HepG2 (cell line): ENCODE measurements at regions not wholly inside any gene's neighbourhood (a gene's known extent, or its start where the extent isn't known, plus 50 kb on each side); places are given as distances from the start of the nearest gene placed in this dataset.

Experiments used
- ATAC-seq: fragments of 200-7000 bp; cut with Tn5 transposase; 3 replicates; pipeline ENCODE4 v1.9.1; 2020; ENCODE audit warnings: mild to moderate bottlenecking, moderate library complexity
- BruUV-seq: library from RNA; stranded (reverse); fragments of 400-500 nt; replicated peaks from 2 replicates; lab custom pipeline; 2021; lab: Mats Ljungman, UMichigan
- CTCF ChIA-PET: fragments of 300-600 bp; formaldehyde crosslinking; extraction: SDS; loops from one replicate; lab custom pipeline; 2021; ENCODE audit warnings: low total read pairs, inconsistent platforms, low intra/inter-chr PET ratio; lab: Yijun Ruan, JAX
- POLR2A ChIA-PET: fragments of 350-600 bp; sonication (Branson Sonifier 250); formaldehyde crosslinking; loops from one replicate; lab custom pipeline; 2020; ENCODE audit warnings: antibody characterized with exemption, inconsistent platforms; lab: Yijun Ruan, JAX
- DNase-seq: peaks from one replicate; pipeline ENCODE4 v3.0.0-alpha.2; 2015; ENCODE audit warnings: low spot score
- FAIRE-seq: peaks from 3 replicates; lab custom pipeline; 2011; peaks lifted over from hg19 to GRCh38; lab: Jason Lieb, UNC
- H2AFZ ChIP-seq: one replicate; pipeline ENCODE4 v1.6.1; 2011; ENCODE audit warnings: low read length, inconsistent platforms
- H3K27ac ChIP-seq: fragments of 300-600 bp; 3 replicates; pipeline ENCODE4 v1.8.0; 2011; ENCODE audit warnings: mixed run types, mild to moderate bottlenecking, mixed read lengths, low read length, inconsistent platforms; ENCODE audit not compliant: insufficient read depth; ENCODE audit errors: extremely low read length
- H3K27me3 ChIP-seq, 2 experiments: fragments of 200-600 bp in 1 of 2; 2 replicates in 1 of 2; 3 replicates in 1 of 2; pipeline versions ENCODE4 v1.6.0 to v1.8.0; 2011; ENCODE audit warnings: low read length in 2 of 2, mild to moderate bottlenecking in 2 of 2, moderate library complexity in 2 of 2, inconsistent platforms in 1 of 2; ENCODE audit not compliant: insufficient read depth in 2 of 2, control insufficient read depth in 1 of 2
- H3K36me3 ChIP-seq, 2 experiments: fragments of 200-600 bp in 1 of 2; replicated peaks in 1 of 2; 2 replicates in 1 of 2; 3 replicates in 1 of 2; pipeline versions ENCODE4 v1.5.1 to v1.8.0; 2011; ENCODE audit warnings: low read length in 2 of 2, inconsistent platforms in 1 of 2; ENCODE audit not compliant: insufficient read depth in 2 of 2, control insufficient read depth in 1 of 2
- H3K4me1 ChIP-seq: 2 replicates; pipeline ENCODE4 v1.5.1; 2012; ENCODE audit warnings: low read length, inconsistent platforms; ENCODE audit not compliant: insufficient read depth
- H3K4me2 ChIP-seq: 2 replicates; pipeline ENCODE4 v1.6.0; 2011; ENCODE audit warnings: low read depth, low read length, inconsistent platforms
- H3K4me3 ChIP-seq, 3 experiments: fragments of 200-600 bp in 1 of 3; sonication (generic), shearing (Covaris generic) in 1 of 3; replicated peaks in 1 of 3; 2 replicates each; pipeline ENCODE4 v1.5.1; 2011 to 2016; ENCODE audit warnings: low read length in 3 of 3, inconsistent platforms in 2 of 3, low read depth in 2 of 3, mild to moderate bottlenecking in 2 of 3, control low read depth in 1 of 3, mixed read lengths in 1 of 3; ENCODE audit not compliant: insufficient read depth in 1 of 3
- H3K79me2 ChIP-seq: one replicate; pipeline ENCODE4 v1.6.1; 2011; ENCODE audit warnings: low read length, inconsistent platforms; ENCODE audit not compliant: insufficient read depth
- H3K9ac ChIP-seq: 2 replicates; pipeline ENCODE4 v1.6.0; 2011; ENCODE audit warnings: mild to moderate bottlenecking, low read depth, low read length, inconsistent platforms; ENCODE audit not compliant: insufficient read depth
- H3K9me3 ChIP-seq: 2 replicates; pipeline ENCODE4 v1.5.1; 2012; ENCODE audit warnings: mild to moderate bottlenecking, low read length
- H4K20me1 ChIP-seq: 2 replicates; pipeline ENCODE4 v1.6.0; 2011; ENCODE audit warnings: inconsistent platforms, mild to moderate bottlenecking, low read length, moderate library complexity; ENCODE audit not compliant: insufficient read depth
- NFKBIZ ChIP-seq: IDR thresholded peaks from 2 replicates; pipeline ENCODE4 v1.6.1; 2018; ENCODE audit warnings: missing genetic modification reagents, missing compliant biosample characterization
- ZNF260 ChIP-seq: sonication (generic); formaldehyde crosslinking; IDR thresholded peaks from 2 replicates; pipeline ENCODE4 v1.4.0; 2020; ENCODE audit warnings: missing genetic modification reagents, low read depth, mild to moderate bottlenecking, borderline replicate concordance
- ZNF263 ChIP-seq: sonication (generic); formaldehyde crosslinking; IDR thresholded peaks from 2 replicates; pipeline ENCODE4 v1.4.0; 2020; ENCODE audit warnings: missing genetic modification reagents
- ZNF879 ChIP-seq: sonication (generic); formaldehyde crosslinking; IDR thresholded peaks from 2 replicates; pipeline ENCODE4 v1.8.1; 2023; ENCODE audit warnings: missing genetic modification reagents
- WGBS: methylation state at CpG from one replicate; pipeline ENCODE4 v1.1.6; 2017; ENCODE audit warnings: low lambda C conversion rate; 5-methylcytosine and 5-hydroxymethylcytosine counted together
- in situ Hi-C: cut with HindIII; loops from 2 replicates; pipeline ENCODE4 v1.10.0; 2017; ENCODE audit warnings: low pct_unique_long_range_greater_than_20kb; ENCODE audit not compliant: extremely low pct_ligation_motif_present
- intact Hi-C: fragments of 100-400 bp; cut with micrococcal nuclease; formaldehyde crosslinking; loops from one replicate; pipeline ENCODE4 v1.10.0; 2022; ENCODE audit not compliant: unreplicated experiment
- TF ChIP-seq, protein P1 (sequence below): IDR thresholded peaks from 2 replicates; pipeline ENCODE4 v1.6.1; 2016; ENCODE audit warnings: low read depth, control low read depth
- TF ChIP-seq, protein P2 (sequence below): sonication (generic); formaldehyde crosslinking; IDR thresholded peaks from 2 replicates; pipeline ENCODE4 v1.4.0; 2020; ENCODE audit warnings: missing genetic modification reagents, borderline replicate concordance
- TF ChIP-seq, protein P3 (sequence below): sonication (generic); formaldehyde crosslinking; IDR thresholded peaks from 2 replicates; pipeline ENCODE4 v1.4.0; 2020; ENCODE audit warnings: missing genetic modification reagents, borderline replicate concordance

DNA sequence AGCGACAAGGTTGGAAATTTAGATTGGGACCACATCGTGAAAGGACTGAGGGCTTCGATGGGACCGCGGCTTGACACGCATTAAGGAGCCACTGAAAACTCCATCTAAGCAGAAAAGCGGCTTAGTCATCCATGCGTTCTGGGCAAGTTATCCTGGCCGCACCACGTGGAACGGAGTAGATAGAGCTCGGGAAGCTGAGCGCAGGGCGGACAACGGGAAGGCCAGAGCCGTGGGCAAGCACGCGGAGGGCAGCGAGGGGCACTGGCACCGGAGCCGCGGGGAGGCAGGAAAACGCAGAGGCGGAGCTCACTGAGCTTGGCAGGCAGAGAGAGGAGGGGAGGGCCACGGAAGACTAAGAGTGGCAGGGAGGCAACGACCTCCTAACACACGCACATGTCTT is 61.3 kb upstream of the VGLL4 start (continued):
- TF ChIP-seq ZNF260 (CRISPR knock-in tag), result no peak
- TF ChIP-seq ZNF263 (CRISPR knock-in tag), result no peak
- TF ChIP-seq, protein P1, sequence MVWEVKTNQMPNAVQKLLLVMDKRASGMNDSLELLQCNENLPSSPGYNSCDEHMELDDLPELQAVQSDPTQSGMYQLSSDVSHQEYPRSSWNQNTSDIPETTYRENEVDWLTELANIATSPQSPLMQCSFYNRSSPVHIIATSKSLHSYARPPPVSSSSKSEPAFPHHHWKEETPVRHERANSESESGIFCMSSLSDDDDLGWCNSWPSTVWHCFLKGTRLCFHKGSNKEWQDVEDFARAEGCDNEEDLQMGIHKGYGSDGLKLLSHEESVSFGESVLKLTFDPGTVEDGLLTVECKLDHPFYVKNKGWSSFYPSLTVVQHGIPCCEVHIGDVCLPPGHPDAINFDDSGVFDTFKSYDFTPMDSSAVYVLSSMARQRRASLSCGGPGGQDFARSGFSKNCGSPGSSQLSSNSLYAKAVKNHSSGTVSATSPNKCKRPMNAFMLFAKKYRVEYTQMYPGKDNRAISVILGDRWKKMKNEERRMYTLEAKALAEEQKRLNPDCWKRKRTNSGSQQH (CRISPR knock-in tag), result no peak

DNA sequence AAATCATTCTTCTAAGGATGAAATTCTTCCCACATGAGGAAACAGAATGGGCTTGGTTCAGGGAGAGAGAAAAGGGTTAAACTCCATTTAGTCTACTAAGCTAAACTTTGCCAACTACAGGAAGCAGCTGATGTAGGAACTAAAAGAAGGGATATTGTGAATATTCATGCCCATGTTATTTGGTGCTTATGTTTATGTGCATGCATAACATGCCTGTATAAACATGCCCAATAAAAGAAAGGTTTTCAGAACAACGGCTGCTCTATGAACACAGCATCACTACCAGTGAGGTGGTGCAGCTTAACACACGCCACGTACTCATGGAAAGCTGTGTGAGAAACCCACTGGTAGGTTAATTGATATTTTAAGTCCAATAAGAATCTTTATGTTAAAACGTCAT is 59.4 kb upstream of the VGLL4 start:
- no peaks in the 10 kb centered on the region for H3K36me3 ChIP-seq
- DNase-seq, result no peak
- H3K27ac ChIP-seq, result no peak overlapping the region
- no peak for FAIRE-seq
- in situ Hi-C loops, result no loop called here
- WGBS, result 97% methylated on average over 4 of the region's 4 CpGs
- intact Hi-C loops, result no loop called here
- peaks cover 10% of the 10 kb centered on the region for H3K79me2 ChIP-seq
- H3K9ac ChIP-seq, result no peak overlapping the region
- no peak overlapping the region for H2AFZ ChIP-seq
- no peaks in the 10 kb centered on the region for H3K4me1 ChIP-seq
- CTCF ChIA-PET, result no interaction called here
- no peaks in the 10 kb centered on the region for H3K9me3 ChIP-seq
- H3K4me3 ChIP-seq, result no peak overlapping the region
- no TSS peak for BruUV-seq
- ATAC-seq, result no peak
- POLR2A ChIA-PET, result no interaction called here
- no peaks in the 10 kb centered on the region for H4K20me1 ChIP-seq
- H3K27me3 ChIP-seq, result no peaks in the 10 kb centered on the region
- no peak overlapping the region for H3K4me2 ChIP-seq
- no peak for TF ChIP-seq ZNF879 (CRISPR knock-in tag)
- TF ChIP-seq, protein P2, sequence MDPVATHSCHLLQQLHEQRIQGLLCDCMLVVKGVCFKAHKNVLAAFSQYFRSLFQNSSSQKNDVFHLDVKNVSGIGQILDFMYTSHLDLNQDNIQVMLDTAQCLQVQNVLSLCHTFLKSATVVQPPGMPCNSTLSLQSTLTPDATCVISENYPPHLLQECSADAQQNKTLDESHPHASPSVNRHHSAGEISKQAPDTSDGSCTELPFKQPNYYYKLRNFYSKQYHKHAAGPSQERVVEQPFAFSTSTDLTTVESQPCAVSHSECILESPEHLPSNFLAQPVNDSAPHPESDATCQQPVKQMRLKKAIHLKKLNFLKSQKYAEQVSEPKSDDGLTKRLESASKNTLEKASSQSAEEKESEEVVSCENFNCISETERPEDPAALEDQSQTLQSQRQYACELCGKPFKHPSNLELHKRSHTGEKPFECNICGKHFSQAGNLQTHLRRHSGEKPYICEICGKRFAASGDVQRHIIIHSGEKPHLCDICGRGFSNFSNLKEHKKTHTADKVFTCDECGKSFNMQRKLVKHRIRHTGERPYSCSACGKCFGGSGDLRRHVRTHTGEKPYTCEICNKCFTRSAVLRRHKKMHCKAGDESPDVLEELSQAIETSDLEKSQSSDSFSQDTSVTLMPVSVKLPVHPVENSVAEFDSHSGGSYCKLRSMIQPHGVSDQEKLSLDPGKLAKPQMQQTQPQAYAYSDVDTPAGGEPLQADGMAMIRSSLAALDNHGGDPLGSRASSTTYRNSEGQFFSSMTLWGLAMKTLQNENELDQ, result no peak
- no peak for TF ChIP-seq NFKBIZ (CRISPR knock-in tag)
- TF ChIP-seq, protein P3, sequence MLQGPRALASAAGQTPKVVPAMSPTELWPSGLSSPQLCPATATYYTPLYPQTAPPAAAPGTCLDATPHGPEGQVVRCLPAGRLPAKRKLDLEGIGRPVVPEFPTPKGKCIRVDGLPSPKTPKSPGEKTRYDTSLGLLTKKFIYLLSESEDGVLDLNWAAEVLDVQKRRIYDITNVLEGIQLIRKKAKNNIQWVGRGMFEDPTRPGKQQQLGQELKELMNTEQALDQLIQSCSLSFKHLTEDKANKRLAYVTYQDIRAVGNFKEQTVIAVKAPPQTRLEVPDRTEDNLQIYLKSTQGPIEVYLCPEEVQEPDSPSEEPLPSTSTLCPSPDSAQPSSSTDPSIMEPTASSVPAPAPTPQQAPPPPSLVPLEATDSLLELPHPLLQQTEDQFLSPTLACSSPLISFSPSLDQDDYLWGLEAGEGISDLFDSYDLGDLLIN (CRISPR knock-in tag), result no peak
